GM21367 (cell line): ENCODE measurements at regions not wholly inside any gene's neighbourhood (a gene's known extent, or its start where the extent isn't known, plus 50 kb on each side); places are given as distances from the start of the nearest gene placed in this dataset.

Source experiments
- ATAC-seq: cut with Tn5 transposase; IDR thresholded peaks from one replicate; pipeline ENCODE4 v1.9.1; 2021; ENCODE audit not compliant: unreplicated experiment

- ATAC-seq, result no peak
Observed at GRCh38 chr18:40624959-40625358, 1330.1 kb upstream of the PIK3C3 start.

GRCh38 chr18:40613721-40614120, 1341.3 kb upstream of the PIK3C3 start:
- no peak for ATAC-seq

GRCh38 chr18:40612356-40612755, 1342.7 kb upstream of the PIK3C3 start:
- ATAC-seq, result no peak

GRCh38 chr18:40608226-40608625, 1346.8 kb upstream of the PIK3C3 start:
- no peak for ATAC-seq

- no peak for ATAC-seq
Observed at GRCh38 chr18:40607542-40608148, 1347.4 kb upstream of the PIK3C3 start.

GRCh38 chr18:40606996-40607395, 1348.0 kb upstream of the PIK3C3 start:
- no peak for ATAC-seq

- no peak for ATAC-seq
Observed at GRCh38 chr18:40583671-40584070, 1371.4 kb upstream of the PIK3C3 start.

- no peak for ATAC-seq
Observed at GRCh38 chr18:40582105-40582504, 1372.9 kb upstream of the PIK3C3 start.

- no peak for ATAC-seq
Observed at GRCh38 chr18:40577981-40578365, 1377.1 kb upstream of the PIK3C3 start.

- ATAC-seq, result no peak
Observed at GRCh38 chr18:40577239-40577980, 1377.6 kb upstream of the PIK3C3 start.

GRCh38 chr18:40576507-40577115, 1378.4 kb upstream of the PIK3C3 start:
- no peak for ATAC-seq

GRCh38 chr18:40570615-40571014, 1384.4 kb upstream of the PIK3C3 start:
- no peak for ATAC-seq

GRCh38 chr18:40569605-40570004, 1385.4 kb upstream of the PIK3C3 start:
- no peak for ATAC-seq

- no peak for ATAC-seq
Observed at GRCh38 chr18:40566510-40566844, 1388.6 kb upstream of the PIK3C3 start.

- ATAC-seq, result no peak
Observed at GRCh38 chr18:40565805-40566509, 1389.1 kb upstream of the PIK3C3 start.

- ATAC-seq, result no peak
Observed at GRCh38 chr18:40559556-40559955, 1395.5 kb upstream of the PIK3C3 start.

GRCh38 chr18:40558706-40559392, 1396.2 kb upstream of the PIK3C3 start:
- no peak for ATAC-seq

GRCh38 chr18:40555914-40556313, 1399.1 kb upstream of the PIK3C3 start:
- ATAC-seq, result no peak

- ATAC-seq, result no peak
Observed at GRCh38 chr18:40553029-40553428, 1402.0 kb upstream of the PIK3C3 start.

- ATAC-seq, result no peak
Observed at GRCh38 chr18:40546875-40547274, 1408.2 kb upstream of the PIK3C3 start.

GRCh38 chr18:40534723-40535122, 1420.3 kb upstream of the PIK3C3 start:
- ATAC-seq, result no peak
